ENCODE measurements at regions not wholly inside any gene's neighbourhood (a gene's known extent, or its start where the extent isn't known, plus 50 kb on each side); places are given as distances from the start of the nearest gene placed in this dataset.

DNA sequence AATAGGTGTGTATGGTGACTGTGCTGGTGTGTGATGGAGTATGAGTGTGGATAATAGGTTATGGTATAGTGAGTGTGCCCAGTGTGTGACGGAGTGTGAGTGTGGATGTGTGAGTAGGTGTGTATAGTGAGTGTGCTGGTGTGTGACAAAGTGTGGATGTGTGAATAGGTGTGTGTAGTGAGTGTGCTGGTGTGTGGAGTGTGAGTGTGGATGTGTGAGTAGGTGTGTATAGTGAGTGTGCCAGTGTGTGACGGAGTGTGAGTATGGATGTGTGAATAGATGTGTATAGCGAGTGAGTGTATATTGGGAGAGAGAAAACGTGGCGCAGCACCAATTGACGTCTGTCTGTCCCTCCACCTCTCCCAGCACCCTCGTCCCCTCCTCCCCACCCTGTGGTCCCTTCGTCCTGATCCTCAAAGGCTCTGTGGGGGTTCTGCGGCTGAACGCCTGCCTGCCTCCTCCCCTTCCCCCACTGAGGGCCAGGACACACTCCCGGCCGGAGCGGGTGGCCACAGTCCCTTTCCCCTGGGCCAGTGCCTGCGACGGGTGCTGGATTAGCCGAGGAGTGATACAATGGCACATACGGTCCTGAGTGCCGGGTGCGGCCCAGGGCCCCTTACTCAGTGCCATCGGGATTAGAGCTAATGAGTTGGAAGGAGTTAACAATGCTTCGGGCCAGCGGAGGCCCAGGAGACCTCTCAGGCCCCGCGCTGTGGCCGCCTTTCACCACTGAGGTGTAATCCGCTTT lies 160.0 kb downstream of the MRM1 start:
- H3K9me3 ChIP-seq (ENCODE audit: control extremely low read depth in 1 of 3, control insufficient read depth in 2 of 3, insufficient read depth in 1 of 3, low read length in 2 of 3) = no peaks in the 10 kb centered on the region
- Mint-ChIP-seq H3K9me3 (ENCODE audit: insufficient read depth) (no peaks in the 10 kb centered on the region), H3K4me3 (no peak overlapping the region), H3K4me1 (peaks cover 6% of the 10 kb centered on the region), H3K27me3 (peaks cover 10% of the 10 kb centered on the region), H3K27ac (no peak overlapping the region)
- peaks cover 0 to 14% (median 0%) of the 10 kb centered on the region in 4 experiments for H3K27me3 ChIP-seq (replicated peaks in 1 of 4; ENCODE audit: control extremely low read depth in 1 of 4, control insufficient read depth in 3 of 4, insufficient read depth in 4 of 4, low read length in 3 of 4)
- intact Hi-C loops (cut with micrococcal nuclease) = no loop called here
- H3K4me3 ChIP-seq (ENCODE audit: control extremely low read depth in 1 of 5, extremely low read depth in 1 of 5, insufficient read depth in 1 of 5, low read depth in 2 of 5, low read length in 4 of 5) = no peak overlapping the region
- no peaks in the 10 kb centered on the region for H3K36me3 ChIP-seq (replicated peaks in 1 of 2; ENCODE audit: control extremely low read depth in 1 of 2, control insufficient read depth in 1 of 2, extremely low read depth in 1 of 2, insufficient read depth in 2 of 2, low read length in 1 of 2)
- ATAC-seq (ENCODE audit: low read depth) (no peak), DNase-seq (no peak)
- H2AFZ ChIP-seq (ENCODE audit: insufficient read depth, low read depth, low read length, poor library complexity, severe bottlenecking) = no peak overlapping the region
- whole genome bisulfite sequencing (ENCODE audit: insufficient coverage) = 93% methylated on average over 22 of the region's 26 CpGs
- H4K20me1 ChIP-seq (ENCODE audit: control insufficient read depth, insufficient read depth, low read length, poor library complexity, severe bottlenecking) = no peaks in the 10 kb centered on the region
- POLR2A ChIA-PET = no interaction called here
- H3K9ac ChIP-seq (ENCODE audit: low read length) = no peak overlapping the region
- CTCF ChIA-PET = no interaction called here
- TF ChIP-seq, protein P1, sequence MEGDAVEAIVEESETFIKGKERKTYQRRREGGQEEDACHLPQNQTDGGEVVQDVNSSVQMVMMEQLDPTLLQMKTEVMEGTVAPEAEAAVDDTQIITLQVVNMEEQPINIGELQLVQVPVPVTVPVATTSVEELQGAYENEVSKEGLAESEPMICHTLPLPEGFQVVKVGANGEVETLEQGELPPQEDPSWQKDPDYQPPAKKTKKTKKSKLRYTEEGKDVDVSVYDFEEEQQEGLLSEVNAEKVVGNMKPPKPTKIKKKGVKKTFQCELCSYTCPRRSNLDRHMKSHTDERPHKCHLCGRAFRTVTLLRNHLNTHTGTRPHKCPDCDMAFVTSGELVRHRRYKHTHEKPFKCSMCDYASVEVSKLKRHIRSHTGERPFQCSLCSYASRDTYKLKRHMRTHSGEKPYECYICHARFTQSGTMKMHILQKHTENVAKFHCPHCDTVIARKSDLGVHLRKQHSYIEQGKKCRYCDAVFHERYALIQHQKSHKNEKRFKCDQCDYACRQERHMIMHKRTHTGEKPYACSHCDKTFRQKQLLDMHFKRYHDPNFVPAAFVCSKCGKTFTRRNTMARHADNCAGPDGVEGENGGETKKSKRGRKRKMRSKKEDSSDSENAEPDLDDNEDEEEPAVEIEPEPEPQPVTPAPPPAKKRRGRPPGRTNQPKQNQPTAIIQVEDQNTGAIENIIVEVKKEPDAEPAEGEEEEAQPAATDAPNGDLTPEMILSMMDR (IDR thresholded peaks at IDR 0.05) = no peak
- H3K79me2 ChIP-seq (ENCODE audit: control insufficient read depth, insufficient read depth, low read length) = no peaks in the 10 kb centered on the region
- peaks cover 0 to 5% of the 10 kb centered on the region in 2 donors for H3K4me1 ChIP-seq (ENCODE audit: control insufficient read depth in 2 of 2, insufficient read depth in 2 of 2, low read length in 2 of 2)
- H3K27ac ChIP-seq (ENCODE audit: low read length in 2 of 2) = no peak overlapping the region
- no peak overlapping the region for H3K4me2 ChIP-seq (replicated peaks; ENCODE audit: low read depth, low read length, poor library complexity, severe bottlenecking)

DNA sequence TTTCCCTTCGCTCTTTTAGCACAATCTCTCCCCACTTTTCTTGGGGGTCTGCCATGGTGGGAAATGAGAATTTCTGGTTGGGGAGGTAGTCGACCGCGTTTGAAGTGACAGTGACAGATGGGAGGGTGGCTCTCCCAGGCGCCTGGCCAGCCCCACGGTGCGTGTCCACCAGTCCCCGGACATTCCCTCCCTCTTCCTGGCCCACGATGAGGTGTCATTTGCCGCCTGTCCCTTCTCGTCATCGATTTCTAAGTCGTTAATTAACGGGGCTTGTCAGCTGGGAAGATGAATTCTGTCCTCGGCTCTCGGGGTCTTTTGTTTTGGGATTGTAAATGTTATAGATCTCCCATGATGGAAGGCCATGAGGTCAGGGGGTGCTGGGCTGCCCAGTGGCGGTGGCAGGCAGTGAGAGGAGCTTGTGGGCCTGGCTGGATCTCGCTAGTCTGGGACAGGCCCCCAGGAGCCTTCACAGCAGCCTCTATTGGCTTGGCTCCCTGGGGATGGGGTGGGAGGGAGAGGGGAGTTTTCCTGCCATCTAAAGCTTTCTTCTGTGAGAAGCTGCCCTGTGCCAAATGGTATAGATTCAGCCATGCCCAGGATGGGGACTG lies 164.2 kb downstream of the MRM1 start:
- H3K4me1 ChIP-seq (ENCODE audit: control insufficient read depth in 2 of 2, insufficient read depth in 2 of 2, low read length in 2 of 2) = peaks cover 0 to 5% of the 10 kb centered on the region in 2 donors
- no peak overlapping the region for H3K9ac ChIP-seq (ENCODE audit: low read length)
- ChIA-PET POLR2A (no interaction called here), CTCF (no interaction called here)
- H3K36me3 ChIP-seq (replicated peaks in 1 of 2; ENCODE audit: control extremely low read depth in 1 of 2, control insufficient read depth in 1 of 2, extremely low read depth in 1 of 2, insufficient read depth in 2 of 2, low read length in 1 of 2) = no peaks in the 10 kb centered on the region
- peaks cover 0 to 33% (median 4%) of the 10 kb centered on the region in 4 experiments for H3K27me3 ChIP-seq (replicated peaks in 1 of 4; ENCODE audit: control extremely low read depth in 1 of 4, control insufficient read depth in 3 of 4, insufficient read depth in 4 of 4, low read length in 3 of 4)
- no peak overlapping the region for H3K4me3 ChIP-seq (ENCODE audit: control extremely low read depth in 1 of 5, extremely low read depth in 1 of 5, insufficient read depth in 1 of 5, low read depth in 2 of 5, low read length in 4 of 5)
- no peak overlapping the region for H3K27ac Mint-ChIP-seq
- no peaks in the 10 kb centered on the region for H4K20me1 ChIP-seq (ENCODE audit: control insufficient read depth, insufficient read depth, low read length, poor library complexity, severe bottlenecking)
- DNase-seq = no peak
- H2AFZ ChIP-seq (ENCODE audit: insufficient read depth, low read depth, low read length, poor library complexity, severe bottlenecking) = no peak overlapping the region
- 79% methylated on average over 14 of the region's 18 CpGs for WGBS (ENCODE audit: insufficient coverage)
- no peak overlapping the region for H3K27ac ChIP-seq (ENCODE audit: low read length in 2 of 2)
- H3K4me3 Mint-ChIP-seq = no peak overlapping the region
- TF ChIP-seq EZH2 (IDR thresholded peaks at IDR 0.05; ENCODE audit: borderline replicate concordance, insufficient read depth, low read depth, low read length, poor library complexity, severe bottlenecking) = no peak
- TF ChIP-seq, protein P1 (IDR thresholded peaks at IDR 0.05) = no peak
- intact Hi-C loops (cut with micrococcal nuclease) = no loop called here
- peaks cover 25% of the 10 kb centered on the region for H3K27me3 Mint-ChIP-seq
- ATAC-seq (ENCODE audit: low read depth) = no peak
- no peaks in the 10 kb centered on the region for H3K9me3 Mint-ChIP-seq (ENCODE audit: insufficient read depth)
- H3K9me3 ChIP-seq (ENCODE audit: control extremely low read depth in 1 of 3, control insufficient read depth in 2 of 3, insufficient read depth in 1 of 3, low read length in 2 of 3) = no peaks in the 10 kb centered on the region
- H3K79me2 ChIP-seq (ENCODE audit: control insufficient read depth, insufficient read depth, low read length) = no peaks in the 10 kb centered on the region
- no peak overlapping the region for H3K4me2 ChIP-seq (replicated peaks; ENCODE audit: low read depth, low read length, poor library complexity, severe bottlenecking)
- H3K4me1 Mint-ChIP-seq = peaks cover 6% of the 10 kb centered on the region

All from B cell (primary cell).